Lung (tissue), 11 donors: ENCODE measurements at regions not wholly inside any gene's neighbourhood (a gene's known extent, or its start where the extent isn't known, plus 50 kb on each side); places are given as distances from the start of the nearest gene placed in this dataset.

Experiments
- ATAC-seq: fragments of 200-7000 bp; cut with Tn5 transposase; one replicate; pipeline ENCODE4 v1.9.1; 2020; ENCODE audit warnings: moderate number of reproducible peaks; ENCODE audit not compliant: insufficient read depth, low FRiP score
- DNase-seq, 3 donors: peaks; one replicate each; pipeline ENCODE4 v3.0.0-alpha.2; 2013 to 2017
- H3K27ac ChIP-seq, 2 donors: one replicate each; pipeline ENCODE4 v1.5.1; 2013; ENCODE audit warnings: mild to moderate bottlenecking in 2 of 2, moderate library complexity in 2 of 2, control low read depth in 1 of 2, inconsistent platforms in 1 of 2, low read depth in 1 of 2, low read length in 1 of 2
- H3K27me3 ChIP-seq, 3 donors: one replicate each; pipeline ENCODE4 v1.5.1; 2013; ENCODE audit warnings: low read length in 2 of 3; ENCODE audit not compliant: control insufficient read depth in 3 of 3, insufficient read depth in 3 of 3
- H3K36me3 ChIP-seq, 4 donors: one replicate each; pipeline ENCODE4 v1.5.1; 2013; ENCODE audit warnings: low read length in 4 of 4, mild to moderate bottlenecking in 1 of 4, moderate library complexity in 1 of 4; ENCODE audit not compliant: control insufficient read depth in 4 of 4, insufficient read depth in 4 of 4
- H3K4me1 ChIP-seq, 5 donors: one replicate each; pipeline ENCODE4 v1.5.1; 2013; ENCODE audit warnings: low read length in 5 of 5, mild to moderate bottlenecking in 2 of 5, moderate library complexity in 1 of 5; ENCODE audit not compliant: control insufficient read depth in 5 of 5, insufficient read depth in 5 of 5
- H3K4me3 ChIP-seq: one replicate; pipeline ENCODE4 v1.5.1; 2013; ENCODE audit warnings: mild to moderate bottlenecking, control low read depth, moderate library complexity
- H3K9ac ChIP-seq, 2 donors: one replicate each; pipeline ENCODE4 v1.5.1; 2013; ENCODE audit warnings: low read length in 2 of 2, control low read depth in 1 of 2; ENCODE audit not compliant: insufficient read depth in 1 of 2
- H3K9me3 ChIP-seq, 4 donors: one replicate each; pipeline ENCODE4 v1.5.1; 2013; ENCODE audit warnings: low read length in 3 of 4, mild to moderate bottlenecking in 1 of 4, moderate library complexity in 1 of 4; ENCODE audit not compliant: control insufficient read depth in 4 of 4, insufficient read depth in 3 of 4
- WGBS, 2 donors: extraction: QIAGEN DNeasy Blood & Tissue Kit; methylation state at CpG; one replicate each; pipeline ENCODE4 v1.1.7; 2013; 5-methylcytosine and 5-hydroxymethylcytosine counted together
- TF ChIP-seq, protein P1 (sequence below): IDR thresholded peaks from 2 replicates; pipeline ENCODE4 v1.5.1; 2012; ENCODE audit warnings: mild to moderate bottlenecking; ENCODE audit errors: control extremely low read depth, extremely low read depth
- donor health status: control.
- donor health status: control.
- donor health status: Bipolar disorder and iron deficiency.
- donor health status: healthy.
- donor health status: DM: yes; HTN: yes; CAD: no.

DNA sequence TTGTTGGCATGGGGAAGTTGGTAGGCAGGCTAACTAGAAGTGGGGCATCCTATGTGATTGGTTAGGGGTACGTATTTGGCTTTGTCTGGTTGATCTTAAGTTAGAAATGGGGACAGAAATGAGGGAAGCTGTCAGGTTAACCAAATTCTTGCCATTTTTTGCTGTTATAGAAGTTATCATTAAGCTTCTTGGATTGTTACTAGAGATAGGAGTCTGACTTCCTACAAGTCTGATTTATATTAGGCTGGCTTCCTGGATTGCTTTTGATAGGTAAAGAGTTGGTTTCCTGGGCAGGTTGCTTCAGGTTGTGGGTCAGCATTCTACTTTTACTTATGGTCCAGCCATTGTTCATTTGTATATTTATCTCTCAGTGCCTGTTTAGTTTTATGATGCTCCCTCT lies 216.9 kb downstream of the TLE4 start:
- Histone ChIP-seq H3K4me3 (no peak overlapping the region), H3K27me3 (peaks cover 0 to 2% (median 0%) of the 10 kb centered on the region in 3 donors), H3K4me1 (no peaks in the 10 kb centered on the region), H3K9ac (no peak overlapping the region), H3K27ac (no peak overlapping the region), H3K9me3 (peaks cover 0 to 2% (median 0%) of the 10 kb centered on the region in 4 donors), H3K36me3 (no peaks in the 10 kb centered on the region)
- no peak for DNase-seq
- TF ChIP-seq, protein P1, sequence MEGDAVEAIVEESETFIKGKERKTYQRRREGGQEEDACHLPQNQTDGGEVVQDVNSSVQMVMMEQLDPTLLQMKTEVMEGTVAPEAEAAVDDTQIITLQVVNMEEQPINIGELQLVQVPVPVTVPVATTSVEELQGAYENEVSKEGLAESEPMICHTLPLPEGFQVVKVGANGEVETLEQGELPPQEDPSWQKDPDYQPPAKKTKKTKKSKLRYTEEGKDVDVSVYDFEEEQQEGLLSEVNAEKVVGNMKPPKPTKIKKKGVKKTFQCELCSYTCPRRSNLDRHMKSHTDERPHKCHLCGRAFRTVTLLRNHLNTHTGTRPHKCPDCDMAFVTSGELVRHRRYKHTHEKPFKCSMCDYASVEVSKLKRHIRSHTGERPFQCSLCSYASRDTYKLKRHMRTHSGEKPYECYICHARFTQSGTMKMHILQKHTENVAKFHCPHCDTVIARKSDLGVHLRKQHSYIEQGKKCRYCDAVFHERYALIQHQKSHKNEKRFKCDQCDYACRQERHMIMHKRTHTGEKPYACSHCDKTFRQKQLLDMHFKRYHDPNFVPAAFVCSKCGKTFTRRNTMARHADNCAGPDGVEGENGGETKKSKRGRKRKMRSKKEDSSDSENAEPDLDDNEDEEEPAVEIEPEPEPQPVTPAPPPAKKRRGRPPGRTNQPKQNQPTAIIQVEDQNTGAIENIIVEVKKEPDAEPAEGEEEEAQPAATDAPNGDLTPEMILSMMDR = no peak
- 88 to 89% methylated on average over 1 of the region's 1 CpG for WGBS, 2 donors
- no peak for ATAC-seq

- Histone ChIP-seq H3K4me3 (no peak overlapping the region), H3K27me3 (peaks cover 0 to 2% (median 0%) of the 10 kb centered on the region in 3 donors), H3K4me1 (no peaks in the 10 kb centered on the region), H3K9ac (no peak overlapping the region), H3K9me3 (no peaks in the 10 kb centered on the region), H3K36me3 (no peaks in the 10 kb centered on the region), H3K27ac (no peak overlapping the region)
- WGBS, 2 donors = 96 to 97% methylated on average over 4 of the region's 4 CpGs
- DNase-seq (no peak), ATAC-seq (no peak)
- TF ChIP-seq, protein P1 = no peak
These were observed 209.5 kb downstream of the TLE4 start for GRCh38 chr9:79781263-79781662.

DNA sequence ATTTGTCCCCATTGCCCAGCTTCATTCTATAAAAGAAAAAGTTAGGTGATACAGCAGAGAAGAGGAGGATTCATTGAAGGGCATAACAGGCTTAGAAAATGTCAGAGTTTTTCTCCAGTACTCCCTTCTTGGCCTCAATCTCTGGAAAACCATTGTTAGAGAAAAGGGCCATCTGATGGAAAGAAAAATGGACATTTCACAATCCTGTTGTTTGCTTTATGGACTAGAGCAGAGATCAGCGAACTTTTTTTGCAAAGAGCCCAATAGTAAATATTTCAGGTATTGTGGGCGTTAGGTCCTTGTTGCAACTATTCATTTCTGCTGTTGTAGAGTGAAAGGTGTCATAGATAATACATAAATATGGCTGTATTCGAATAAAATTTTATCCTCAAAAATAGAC lies 208.8 kb downstream of the TLE4 start:
- TF ChIP-seq, protein P1 = no peak
- H3K27me3 ChIP-seq = no peaks in the 10 kb centered on the region
- H3K4me3 ChIP-seq = no peak overlapping the region
- DNase-seq = no peak
- H3K9ac ChIP-seq = no peak overlapping the region
- no peak for ATAC-seq
- 85 to 91% methylated on average over 3 of the region's 3 CpGs for WGBS, 2 donors
- H3K4me1 ChIP-seq = no peaks in the 10 kb centered on the region
- no peaks in the 10 kb centered on the region for H3K36me3 ChIP-seq
- no peaks in the 10 kb centered on the region for H3K9me3 ChIP-seq
- H3K27ac ChIP-seq = no peak overlapping the region

- no peak overlapping the region for H3K27ac ChIP-seq
- H3K4me1 ChIP-seq = no peaks in the 10 kb centered on the region
- H3K36me3 ChIP-seq = no peaks in the 10 kb centered on the region
- no peak overlapping the region for H3K4me3 ChIP-seq
- H3K27me3 ChIP-seq = no peaks in the 10 kb centered on the region
- DNase-seq (no peak), ATAC-seq (no peak)
- TF ChIP-seq, protein P1 = no peak
- WGBS, 2 donors = 87 to 89% methylated on average over 7 of the region's 7 CpGs
- no peaks in the 10 kb centered on the region for H3K9me3 ChIP-seq
- no peak overlapping the region for H3K9ac ChIP-seq
These were observed 208.1 kb downstream of the TLE4 start for GRCh38 chr9:79779901-79780300.
